GM21737 (cell line): ENCODE measurements at regions not wholly inside any gene's neighbourhood (a gene's known extent, or its start where the extent isn't known, plus 50 kb on each side); places are given as distances from the start of the nearest gene placed in this dataset.

Experiments
- ATAC-seq: cut with Tn5 transposase; IDR thresholded peaks from one replicate; pipeline ENCODE4 v1.9.1; 2021; ENCODE audit warnings: mild to moderate bottlenecking, moderate library complexity; ENCODE audit not compliant: unreplicated experiment

DNA sequence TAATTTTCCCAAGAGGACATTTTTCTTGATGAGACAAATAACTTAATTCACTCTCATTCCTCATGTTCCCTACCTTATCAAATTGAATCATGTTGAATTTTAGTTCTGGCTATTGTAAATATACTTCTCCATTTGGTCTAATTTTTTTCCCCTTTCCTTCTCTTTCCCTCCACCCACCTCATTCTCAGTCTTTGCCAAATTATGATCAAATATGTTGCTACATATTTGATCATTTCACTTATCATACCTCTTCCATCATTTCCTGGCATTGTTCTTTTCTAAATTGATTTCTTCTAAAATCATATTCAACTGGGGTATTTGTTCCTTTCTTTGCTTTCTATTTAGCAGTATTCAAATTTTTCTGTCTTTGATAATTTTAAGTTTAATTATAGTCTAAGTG, 52.3 kb downstream of the HDGFL1 start:
- ATAC-seq, result no peak

DNA sequence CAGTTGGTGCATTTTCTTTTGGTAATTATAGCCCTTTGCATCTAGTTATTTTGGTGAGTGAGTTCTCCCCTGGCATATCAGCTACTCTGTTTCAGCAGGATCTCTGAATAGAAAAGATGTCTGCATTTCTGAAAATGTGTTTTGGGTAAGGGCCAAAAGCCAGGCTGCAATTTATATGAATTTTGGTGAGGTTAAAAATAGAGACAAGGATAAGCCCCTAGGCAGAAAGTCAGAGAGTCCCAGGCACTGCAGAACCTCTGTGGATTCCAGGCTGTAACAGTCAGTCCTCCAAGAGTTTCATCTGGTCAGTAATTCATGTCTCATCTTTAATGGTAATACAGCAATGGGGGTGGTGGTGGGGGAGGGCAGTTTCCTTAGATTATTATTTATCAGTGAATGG, 53.0 kb downstream of the HDGFL1 start:
- ATAC-seq, result no peak

DNA sequence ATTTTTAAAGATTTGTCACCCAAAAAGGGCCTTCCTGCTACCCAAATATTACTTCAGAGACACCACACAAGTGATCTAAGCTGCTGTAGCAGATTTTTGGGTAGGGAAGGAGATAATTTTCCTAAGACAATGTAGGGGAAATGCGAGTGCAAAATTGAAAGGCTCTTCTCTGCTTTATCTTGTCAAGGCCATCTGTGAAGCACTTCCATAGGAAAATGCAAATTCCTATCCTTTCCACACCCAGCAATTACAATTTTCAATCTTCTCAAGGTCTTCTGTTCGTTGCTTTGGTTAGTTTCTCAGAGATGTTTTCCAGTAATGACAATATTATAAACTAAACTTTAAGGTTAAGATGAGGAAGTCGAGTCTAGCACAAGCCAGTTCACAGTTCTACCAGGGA, 53.4 kb downstream of the HDGFL1 start:
- no peak for ATAC-seq

DNA sequence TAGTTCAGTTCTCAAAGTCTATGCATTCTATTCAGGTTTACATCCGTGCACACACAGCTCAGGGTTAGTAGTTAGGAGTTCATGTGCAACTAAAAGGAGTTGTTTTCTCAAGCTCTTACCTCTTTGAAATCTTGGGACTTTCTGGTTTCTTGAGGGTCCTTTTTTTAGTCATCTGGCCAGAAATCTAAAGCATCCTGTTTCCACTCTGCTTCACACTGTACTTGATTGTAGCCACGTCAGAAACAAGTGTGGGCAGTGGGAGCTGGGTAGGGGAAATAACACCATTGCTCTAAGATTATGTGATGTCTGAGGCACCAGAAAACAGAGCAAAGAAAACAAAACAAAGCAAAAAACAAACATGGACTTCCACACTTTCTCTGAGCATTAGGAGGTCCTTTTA, 58.3 kb downstream of the HDGFL1 start:
- ATAC-seq, result no peak

DNA sequence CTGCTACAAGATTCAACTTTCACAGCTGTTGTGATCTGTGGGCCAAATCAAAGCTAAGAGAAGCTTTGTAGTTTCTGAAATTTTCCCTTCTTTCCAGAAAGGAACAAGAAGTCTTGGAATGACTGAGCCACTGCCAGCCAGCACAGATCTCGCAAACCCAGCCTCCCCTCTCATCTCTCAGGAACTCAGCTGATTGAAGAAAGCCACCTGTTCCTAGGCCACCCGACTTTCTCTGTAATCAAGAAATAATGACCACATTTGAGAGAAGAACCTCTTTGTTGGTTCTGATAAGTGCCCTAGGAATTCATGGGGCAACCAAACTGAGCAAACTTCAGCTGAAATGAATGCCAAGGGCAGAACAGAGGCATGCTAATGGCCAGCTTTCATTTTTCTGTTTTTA, 61.7 kb downstream of the HDGFL1 start:
- ATAC-seq, result no peak

DNA sequence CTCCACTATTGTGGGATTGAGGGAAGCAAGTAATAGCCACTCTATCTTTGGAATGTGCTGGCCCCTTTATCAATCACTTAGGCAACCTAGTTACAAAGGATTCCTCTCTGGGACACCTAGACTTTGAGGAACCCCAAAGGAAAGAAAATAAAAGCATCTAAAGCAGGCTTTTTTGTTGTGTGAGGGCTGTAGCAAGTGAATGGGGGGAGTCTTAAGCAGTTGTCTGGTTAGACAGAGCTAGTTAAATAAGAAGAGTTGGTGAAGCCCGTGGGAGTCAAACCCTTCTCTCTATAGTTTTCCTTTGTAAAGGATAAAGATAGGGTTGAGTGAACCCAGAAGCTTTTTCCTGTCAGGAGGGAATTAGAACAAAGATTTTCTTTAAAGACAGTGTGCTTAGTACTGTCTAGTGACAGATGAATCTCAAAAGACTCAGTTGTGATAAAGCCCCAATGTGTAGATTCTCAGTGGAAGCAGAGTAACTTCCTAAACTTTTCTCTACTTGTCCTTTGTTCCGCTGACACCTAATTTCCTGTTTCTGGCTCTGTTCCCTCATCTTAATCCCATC, 63.3 kb downstream of the HDGFL1 start:
- ATAC-seq, result no peak

DNA sequence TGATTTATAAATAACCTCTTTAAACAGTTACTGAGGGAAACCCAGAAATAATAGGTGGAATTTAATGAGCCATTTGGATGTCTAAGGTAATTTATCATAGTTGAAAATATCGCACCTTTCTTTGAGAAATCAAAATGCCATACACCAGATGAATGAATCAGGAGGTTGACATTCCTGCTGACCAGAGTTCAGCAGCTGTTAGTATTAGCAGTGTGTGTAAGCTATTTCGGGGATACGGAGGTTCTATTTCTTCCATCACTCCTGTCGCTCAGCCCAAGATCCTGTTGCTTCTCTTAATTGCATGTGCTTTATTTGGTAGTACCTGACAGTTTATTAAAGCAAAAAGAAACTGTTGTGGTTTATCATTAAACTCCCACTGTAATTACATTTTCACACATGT, 67.1 kb downstream of the HDGFL1 start:
- no peak for ATAC-seq

DNA sequence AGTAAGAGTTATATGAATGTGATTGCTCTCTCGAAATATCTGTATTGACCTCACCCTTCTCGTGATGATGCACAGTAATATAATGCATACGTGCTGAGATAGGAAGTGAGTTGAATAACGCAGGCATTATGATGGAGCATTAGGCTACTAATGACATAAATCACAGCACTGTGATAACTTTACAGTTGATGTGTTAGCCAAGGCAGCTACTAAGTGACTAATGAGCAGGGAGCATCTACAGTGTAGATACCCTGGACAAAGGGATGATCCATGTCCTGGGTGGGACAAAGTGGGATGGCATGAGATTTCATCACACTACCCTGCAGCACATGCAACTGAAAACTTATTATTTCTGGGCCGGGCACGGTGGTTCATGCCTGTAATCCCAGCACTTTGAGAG, 68.4 kb downstream of the HDGFL1 start:
- ATAC-seq, result no peak

DNA sequence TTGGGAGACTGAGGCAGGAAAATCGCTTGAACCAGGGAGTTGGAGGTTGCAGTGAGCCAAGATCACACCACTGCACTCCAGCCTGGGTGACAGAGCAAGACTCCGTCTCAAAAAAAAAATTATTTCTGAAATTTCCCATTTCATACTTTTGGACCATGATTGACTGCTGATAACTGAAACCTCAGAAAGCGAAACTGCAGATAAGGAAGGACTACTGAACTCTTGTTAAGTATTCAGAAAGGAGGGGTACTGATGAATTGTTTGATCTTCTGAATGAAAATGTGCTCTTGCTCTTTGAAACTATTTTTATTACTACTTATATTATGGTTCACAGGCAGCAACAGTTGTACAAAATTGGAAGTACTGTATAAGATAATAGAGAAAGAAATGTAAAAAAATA, 69.0 kb downstream of the HDGFL1 start:
- no peak for ATAC-seq

DNA sequence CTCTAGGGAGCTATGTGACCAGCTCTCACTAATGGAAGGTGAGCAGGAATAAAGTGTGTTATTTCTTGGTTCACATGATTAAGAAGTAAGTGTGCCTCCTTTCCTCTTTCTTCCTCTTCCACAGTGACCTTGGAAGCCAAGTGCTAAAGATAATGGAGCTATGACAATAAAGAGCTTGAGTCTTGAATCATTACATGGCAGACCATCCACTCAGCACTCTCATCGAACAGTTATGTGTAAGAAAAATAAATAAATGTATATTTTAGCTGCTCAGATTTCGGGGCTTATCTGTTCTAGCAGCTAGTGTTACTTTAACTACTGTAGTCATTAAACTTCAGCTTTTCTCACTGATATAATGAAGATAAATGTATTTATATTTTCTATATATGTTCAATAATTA, 72.9 kb downstream of the HDGFL1 start:
- ATAC-seq, result no peak

DNA sequence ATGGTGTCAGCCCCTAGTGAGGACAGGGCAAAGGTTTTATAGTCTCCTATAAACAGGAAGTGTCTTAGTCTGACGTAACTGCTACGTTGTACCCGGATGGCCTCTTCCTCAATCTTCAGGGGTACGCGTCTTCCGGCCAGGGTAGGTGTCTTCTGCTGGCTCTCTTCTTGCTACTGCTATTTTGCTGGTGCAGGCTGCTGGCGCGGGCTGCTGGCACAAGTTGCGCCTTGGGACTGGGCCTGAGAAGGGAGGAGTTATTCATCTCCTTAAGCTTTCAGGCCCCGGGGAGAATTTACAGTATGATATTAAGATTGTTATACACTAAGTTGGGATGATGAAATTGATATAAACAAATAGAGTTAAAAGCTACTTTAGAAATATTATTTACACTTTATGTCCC, 74.4 kb downstream of the HDGFL1 start:
- ATAC-seq, result no peak

DNA sequence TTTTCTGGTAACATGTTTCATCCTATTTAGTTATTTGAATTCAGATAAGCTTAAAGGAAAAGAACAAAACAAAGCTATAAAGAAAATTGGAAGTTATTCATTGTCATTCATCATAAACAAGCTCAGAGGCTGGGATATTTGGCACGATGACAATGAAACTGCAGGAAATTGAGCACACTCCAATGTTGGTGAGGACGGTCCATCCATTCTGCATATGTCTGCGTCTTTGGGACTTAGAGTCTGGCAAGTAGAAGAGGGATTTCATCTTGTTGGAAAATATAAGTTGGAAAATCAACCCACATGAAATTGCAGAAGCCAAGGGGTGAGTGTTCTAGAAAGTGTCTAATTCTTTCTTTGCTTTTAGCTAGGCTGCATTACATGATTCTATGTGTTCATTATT, 78.4 kb downstream of the HDGFL1 start:
- no peak for ATAC-seq

DNA sequence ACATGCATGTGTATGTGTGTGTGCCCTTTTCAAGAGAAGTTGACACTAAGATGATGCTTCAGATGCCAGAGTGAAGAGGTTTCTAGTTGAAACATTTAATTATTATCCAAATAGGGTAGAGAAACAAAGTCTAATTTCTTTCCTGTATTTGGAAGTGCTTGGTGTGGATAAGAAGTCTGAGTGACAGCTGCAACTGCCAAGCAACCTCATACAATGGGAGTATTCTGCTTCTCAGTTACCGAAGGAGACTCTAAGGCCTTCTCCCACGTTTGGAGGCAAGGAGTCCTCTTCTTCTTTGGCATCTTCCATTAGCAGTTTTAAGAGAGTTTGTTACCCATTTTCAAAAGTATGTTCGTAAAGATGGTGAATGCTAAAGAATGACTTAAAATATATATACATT, 82.4 kb downstream of the HDGFL1 start:
- no peak for ATAC-seq

DNA sequence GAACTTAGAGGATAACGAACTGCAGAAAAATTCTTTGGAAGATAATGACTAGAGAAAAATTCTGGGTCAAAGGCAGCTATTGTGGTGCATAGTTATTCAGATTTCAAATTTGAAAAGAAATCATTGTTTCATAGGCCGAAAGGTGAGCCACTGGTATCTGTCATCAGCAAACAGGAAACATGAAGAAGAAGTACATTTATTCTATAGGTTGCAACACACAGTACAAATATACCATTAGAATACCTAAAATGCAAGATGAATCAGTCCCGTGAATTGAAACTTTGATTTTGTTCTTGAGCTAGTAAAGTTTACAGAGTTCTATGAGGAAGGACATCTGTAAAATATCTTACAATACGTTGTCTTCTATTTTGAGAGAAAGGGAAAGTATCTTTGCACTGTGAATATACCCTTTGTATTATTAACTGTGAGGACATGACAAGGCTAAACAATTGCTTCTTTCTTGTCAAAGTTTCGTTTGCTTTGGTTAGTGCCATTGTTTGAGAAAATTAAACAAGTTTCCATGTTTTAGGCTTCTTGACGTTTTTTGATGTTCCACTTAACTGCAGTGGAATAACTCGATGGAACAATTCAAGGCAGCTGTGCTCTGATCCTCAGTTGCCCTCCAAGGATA, 84.7 kb downstream of the HDGFL1 start:
- no peak for ATAC-seq

DNA sequence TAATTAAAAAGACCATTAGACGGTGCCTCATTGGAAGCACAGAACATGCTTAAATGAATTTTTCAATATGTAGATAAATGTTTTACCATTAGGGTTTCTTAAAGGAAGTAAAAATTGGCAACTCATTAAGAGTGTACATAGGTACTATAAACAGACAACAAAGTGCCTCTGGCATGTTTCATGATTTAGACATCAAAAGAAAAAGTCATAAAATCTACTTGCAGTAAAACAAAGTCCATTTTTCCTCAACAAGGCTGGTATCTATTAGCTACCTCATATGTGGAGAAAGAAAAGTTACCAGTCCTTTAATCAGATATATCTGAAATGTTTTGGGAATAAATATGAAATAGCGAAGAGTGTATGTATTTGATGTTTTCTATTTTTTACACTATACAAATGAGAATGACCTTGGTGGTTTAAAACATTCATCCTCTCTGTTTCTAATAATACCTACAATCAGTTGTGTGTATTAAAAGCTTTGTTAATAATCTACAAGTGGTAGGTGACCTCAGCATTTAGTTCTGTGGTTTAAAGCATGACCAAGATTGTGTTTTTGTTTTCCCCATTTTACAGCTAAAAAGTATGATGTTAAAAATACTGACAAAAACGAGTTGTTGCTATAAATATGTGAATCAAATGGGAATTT, 87.5 kb downstream of the HDGFL1 start:
- ATAC-seq, result peak; percentile 65

DNA sequence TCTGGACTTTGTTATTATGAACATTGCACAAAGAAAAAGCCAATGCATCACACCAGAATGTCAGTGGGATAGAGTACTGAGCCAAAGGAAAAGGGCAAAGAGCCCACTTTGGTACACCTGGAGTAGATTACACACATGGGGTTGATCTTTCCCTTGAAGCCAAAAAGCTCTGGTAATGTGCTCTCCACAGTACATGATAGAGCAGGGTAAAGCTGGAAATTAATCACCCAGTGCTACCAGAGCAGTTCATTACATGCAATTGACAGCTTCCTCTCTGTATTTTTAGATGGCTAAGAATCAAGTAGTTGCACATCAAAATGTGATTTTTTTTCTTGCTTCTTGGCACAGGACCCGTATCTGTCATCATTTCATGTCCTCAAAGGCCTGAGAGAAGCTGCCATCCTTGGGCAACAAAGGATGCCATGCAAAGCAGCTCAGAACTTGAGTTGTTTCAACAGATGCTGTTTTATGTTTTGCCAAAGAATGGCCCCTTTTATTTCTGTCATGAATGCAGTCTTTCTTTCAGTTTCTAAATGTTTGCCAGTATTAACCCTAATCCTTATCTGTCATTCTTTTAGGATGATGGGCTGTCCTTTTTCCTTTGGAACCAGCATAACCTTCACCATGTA, 88.1 kb downstream of the HDGFL1 start:
- ATAC-seq, result no peak

DNA sequence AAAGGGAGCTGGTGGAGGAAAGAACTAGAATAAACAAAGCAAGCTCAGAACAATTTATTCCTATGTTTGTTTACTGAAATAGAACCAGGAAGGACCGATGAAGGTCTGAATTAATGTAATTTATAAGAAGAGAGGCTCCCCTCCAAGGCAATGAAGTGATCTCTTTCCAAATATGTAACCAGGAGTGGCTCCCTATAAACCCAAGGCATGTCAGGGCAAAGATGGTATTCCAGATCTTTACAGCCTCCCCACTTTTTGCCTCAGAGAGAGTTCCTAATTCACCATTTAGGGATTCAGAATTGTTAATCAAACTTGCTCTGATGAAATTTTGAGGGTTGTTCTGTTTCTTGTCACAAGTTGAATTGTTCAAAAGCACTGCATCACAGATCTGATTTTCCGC, 88.8 kb downstream of the HDGFL1 start:
- ATAC-seq, result no peak

DNA sequence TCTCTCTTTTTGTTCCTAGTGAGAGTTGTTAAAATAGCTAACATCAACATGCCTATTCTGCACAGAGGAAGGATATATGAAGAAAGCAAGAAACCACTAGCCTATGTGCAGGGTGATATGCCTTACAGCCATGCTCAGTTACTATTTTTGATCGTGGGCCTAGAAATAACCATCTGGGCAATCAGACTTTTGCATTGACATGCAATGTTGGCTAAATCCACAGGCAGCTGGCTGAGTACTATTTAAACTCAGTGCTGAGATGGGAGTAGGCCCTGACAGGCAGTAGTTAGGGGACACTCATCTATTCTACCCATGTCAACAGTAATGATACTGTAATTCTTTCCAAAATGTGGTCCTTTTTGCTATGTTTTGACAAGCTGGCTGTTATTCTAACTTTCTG, 89.6 kb downstream of the HDGFL1 start:
- no peak for ATAC-seq

DNA sequence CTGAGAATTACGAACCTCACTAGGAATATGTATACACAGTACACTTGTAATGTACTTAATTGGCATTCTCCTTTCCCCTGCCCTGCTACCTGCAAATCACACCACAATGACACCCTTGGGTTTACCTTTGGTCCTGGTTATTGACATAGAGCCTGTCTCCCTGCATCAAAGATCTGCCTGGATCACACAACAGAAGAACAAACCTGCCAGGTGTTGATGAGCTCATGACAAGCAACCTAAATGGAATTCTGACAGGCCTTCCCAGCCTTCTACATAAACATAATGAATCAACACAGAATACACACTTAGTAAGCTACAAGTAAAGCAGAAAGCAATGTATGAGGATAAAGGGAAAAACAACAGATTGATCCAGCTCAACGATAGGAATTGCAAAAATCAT, 95.6 kb downstream of the HDGFL1 start:
- no peak for ATAC-seq

DNA sequence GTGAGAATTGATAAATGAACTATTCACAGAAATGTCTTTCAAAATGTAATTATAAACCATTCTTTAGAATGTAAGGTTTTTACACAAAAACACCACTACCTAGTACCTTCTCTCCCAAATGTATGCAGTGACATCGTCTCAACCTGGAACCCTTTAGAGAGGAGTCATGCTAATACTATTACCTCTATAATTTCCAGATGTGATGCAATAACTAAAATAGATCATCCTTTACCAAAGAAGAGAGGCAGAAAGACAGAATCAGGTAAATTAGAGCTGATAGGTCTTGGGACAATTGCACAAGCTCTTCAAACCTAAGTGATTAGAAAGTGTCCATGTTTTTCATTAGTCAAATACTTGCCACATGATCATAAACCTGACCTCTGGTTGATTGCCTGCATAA, 96.7 kb downstream of the HDGFL1 start:
- no peak for ATAC-seq

DNA sequence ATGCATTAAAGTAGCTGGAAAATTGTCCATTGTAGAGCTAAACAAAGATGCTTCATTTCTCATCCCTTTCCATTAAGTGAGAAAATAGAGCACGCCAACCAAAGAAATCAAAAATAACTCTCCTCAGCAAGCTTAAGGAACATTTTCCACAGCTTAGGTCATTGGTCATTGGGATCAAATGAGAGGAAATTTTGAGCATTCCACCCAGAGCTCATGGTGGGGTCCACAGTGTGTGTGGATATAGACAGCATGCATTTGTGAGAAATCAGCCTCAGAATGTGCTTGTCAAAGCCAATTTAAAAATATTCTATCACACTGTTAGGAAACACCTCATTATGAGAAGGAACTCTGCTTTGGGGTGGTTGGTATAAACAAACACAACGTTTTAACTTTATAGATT, 97.2 kb downstream of the HDGFL1 start:
- no peak for ATAC-seq

DNA sequence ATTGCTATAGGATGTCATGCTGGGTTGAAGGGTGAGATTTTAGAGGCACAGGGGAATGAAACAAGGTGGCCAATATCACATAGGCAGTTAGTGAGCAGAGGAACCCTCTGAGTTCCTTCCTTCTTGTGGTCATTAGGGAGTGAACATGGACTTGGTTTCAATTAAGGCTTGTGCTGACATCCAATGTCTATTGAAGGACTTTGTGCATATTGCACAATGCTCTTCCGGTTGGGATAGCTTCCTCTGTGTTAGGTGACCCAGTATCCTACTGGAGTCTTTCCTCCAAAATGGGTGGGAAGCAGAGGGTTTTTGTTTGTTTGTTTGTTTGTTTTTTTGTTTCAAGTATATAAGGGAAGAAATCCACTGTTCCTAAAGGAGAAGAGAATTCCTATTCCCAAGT, 98.5 kb downstream of the HDGFL1 start:
- ATAC-seq, result no peak
